RKO (cell line): ENCODE measurements at regions not wholly inside any gene's neighbourhood (a gene's known extent, or its start where the extent isn't known, plus 50 kb on each side); places are given as distances from the start of the nearest gene placed in this dataset.

Source experiments
- DNase-seq: peaks from one replicate; pipeline ENCODE4 v3.0.0-alpha.2; 2016; ENCODE audit warnings: low spot score

DNA sequence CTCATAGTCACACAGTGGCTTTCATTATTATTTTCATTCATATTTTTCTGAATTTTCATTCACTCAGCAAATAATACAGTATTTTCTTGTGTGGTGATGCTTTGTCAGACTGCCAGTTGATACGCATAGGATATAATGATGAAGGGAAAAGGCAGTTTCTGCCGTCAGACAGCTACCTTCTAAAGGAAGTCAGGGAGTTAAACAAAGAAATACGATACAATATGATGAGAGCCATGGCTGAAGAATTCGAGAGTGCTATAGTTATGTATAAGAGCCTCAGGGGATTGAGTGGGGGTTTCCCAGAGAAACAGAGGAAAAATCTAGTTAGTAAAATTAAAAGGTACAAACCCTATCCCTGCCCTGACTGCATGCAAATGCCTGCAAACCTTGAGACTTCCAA is 479.1 kb downstream of the OLFM4 start:
- DNase-seq, result no peak

DNA sequence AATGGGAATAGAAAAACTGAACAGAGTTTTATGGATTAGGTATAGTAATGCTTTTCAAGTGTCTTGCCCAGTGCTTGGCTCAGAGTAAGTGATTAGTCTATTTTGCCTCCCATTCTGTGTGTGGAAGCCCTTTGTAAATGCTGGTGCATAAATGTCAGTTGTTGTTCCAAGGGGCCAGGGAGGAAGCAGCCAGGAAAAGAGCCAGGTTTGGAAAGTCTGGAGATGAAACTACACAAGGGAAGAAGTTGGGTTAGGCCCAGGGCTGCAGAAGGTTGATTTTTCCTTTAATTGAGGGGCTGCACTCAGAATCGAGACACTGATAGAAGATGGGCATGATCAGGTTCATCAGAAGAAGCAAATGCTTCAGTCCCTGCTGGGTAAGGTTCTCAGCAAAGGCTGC is 484.0 kb downstream of the OLFM4 start:
- no peak for DNase-seq

DNA sequence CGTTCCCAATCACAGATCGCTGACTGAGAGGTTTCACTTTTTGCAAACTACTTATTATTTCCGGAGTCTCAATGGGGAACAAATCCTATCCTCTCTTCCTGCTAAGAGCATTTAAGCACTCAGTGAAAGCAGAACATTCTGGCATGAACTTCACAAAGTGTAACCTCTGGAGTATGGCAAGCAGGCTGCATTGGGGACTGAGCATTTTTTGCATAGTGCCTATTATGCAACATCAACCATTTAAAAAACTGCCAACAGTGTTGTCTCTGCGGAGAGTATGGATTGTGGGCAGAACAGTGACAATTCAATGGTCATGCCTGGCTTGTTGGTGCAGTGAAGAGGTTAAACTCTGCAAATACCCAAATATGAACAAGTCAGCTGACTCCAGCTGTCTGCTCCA is 484.6 kb downstream of the OLFM4 start:
- DNase-seq, result no peak

DNA sequence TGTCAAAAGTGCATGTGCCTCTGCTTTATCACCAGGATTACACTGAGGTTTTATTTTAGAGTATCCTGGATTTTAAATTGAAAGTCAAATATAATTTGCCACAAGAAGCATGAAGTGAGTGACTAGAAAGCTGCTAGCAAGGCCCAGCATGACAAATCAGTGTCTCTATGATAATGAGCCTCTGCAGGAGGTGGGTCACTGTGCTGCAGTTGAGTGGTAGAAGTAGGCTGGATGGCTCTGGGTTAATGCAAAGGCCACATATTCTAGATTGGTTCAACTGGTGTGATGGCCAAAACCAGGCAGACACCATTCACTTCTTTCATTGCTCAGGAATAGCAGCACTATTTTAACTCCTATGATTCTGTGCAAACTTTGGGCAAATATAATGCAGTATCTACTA is 491.5 kb downstream of the OLFM4 start:
- no peak for DNase-seq

DNA sequence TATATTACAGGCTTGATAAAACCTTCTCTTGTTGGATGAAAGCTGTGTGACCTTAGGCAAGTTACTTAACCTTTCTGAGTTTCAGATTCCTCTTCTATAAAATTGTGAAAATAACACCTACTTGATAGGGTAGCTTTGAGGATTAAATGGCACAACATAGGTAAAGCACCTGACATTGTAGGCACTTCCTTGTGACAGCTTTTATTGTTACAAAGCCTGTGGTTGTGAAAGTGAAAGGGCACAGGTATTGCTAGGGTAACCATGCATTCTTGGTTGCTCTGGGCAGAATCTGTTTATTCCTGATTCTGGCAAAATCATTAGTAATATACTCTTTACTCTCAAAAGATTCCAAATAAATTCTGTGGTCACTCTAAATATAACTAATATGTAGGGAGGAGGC is 493.4 kb downstream of the OLFM4 start:
- DNase-seq, result no peak

DNA sequence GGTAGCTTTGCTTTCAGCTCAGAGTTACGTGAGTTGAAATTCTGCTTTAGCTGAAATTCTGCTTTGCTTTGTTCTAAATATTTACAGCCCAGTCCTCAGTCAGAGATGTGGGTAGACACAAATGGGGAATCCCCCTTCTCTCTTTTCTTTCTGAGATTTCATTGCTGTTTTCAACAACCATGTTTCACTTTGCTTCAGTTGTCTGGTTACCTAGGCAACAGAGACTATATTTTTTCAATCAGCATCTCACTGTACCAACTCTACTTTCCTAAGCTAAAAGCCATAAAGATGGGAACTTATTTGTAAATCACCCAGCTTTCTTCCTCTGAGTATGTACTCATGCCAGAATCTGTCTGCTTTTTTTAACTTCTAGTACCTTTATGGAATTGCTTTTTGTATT is 509.0 kb downstream of the OLFM4 start:
- no peak for DNase-seq

DNA sequence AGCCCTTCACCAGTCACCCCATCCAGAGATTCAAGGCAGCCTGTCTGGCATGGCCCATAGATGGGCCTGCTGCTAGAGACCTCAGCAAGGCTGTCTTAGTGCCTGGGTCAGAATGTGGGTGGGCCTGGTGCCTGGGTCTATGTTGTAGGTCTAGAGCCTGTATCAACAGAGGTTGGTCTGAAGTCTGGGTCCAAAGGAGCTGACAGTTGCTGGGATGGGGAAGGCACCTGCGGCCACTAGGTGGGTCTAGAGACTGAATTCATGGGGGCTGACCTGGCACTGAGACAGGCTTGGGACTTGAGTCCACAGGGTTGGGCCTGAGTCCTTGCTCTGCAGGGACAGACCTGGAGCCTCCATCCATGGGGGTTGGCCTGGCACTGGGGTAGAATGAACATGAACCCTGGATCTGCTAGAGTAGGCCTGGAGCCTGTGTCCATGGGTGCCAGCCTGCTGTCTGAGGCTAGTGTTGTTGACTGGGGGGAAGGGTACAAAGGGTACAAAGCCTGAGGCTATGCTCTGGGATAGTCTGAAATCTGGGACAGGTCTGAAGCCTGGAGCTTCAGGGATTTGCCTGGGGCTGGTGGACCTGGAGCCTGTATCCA is 516.8 kb downstream of the OLFM4 start:
- no peak for DNase-seq

DNA sequence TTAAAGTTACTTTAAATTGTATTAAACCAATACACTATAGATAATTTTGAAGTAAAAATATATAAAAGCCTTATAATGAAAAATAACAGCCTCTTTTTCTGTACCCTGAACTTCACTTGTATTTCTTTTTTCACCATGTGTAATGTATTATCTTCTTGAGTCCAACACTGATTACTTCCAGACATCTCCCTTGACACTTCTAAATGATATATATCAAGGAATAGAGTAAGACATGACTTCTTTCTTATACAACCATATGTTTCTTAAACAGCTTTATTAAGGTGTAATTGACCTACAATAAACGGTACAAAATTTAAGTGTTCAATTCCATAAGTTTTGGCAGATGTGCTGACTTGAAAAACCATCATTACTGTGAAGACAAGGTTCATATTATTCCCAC is 531.9 kb downstream of the OLFM4 start:
- DNase-seq, result no peak

DNA sequence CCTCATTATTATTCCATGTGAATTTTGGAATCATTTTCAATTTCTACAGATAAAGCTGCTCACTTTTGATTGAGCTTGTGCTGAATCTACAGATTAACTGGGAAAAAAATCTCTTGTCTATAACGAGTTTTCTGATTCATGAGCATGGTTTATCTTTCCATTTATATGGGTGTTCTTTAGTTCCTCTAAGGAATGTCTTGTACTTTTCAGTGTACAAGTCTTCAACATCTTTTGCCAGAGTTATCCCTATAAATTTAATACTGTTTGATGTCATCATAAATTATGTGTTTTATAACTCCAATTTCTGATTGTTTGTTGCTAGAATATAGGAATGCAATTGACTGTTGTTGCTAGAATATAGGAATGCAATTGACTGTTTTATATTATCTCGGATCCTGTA is 533.8 kb downstream of the OLFM4 start:
- no peak for DNase-seq

DNA sequence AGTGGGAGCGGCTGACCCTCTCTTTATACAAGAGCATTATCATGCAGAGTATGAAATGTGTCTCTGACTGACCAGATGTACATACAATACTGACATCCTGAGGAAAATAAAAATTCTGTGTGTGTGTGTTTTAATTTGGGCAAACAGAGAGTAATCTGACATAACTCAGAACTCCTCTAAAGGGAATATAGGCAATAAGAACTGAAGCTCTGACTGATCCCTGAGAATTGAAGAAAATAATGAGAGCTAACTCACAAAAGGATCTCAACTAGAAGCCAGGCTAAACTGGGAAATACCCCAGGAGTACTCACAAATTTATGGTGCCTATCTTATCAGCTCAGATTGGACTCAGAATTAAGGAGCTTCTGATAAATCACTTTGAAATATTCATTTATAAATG is 539.9 kb downstream of the OLFM4 start:
- DNase-seq, result no peak

DNA sequence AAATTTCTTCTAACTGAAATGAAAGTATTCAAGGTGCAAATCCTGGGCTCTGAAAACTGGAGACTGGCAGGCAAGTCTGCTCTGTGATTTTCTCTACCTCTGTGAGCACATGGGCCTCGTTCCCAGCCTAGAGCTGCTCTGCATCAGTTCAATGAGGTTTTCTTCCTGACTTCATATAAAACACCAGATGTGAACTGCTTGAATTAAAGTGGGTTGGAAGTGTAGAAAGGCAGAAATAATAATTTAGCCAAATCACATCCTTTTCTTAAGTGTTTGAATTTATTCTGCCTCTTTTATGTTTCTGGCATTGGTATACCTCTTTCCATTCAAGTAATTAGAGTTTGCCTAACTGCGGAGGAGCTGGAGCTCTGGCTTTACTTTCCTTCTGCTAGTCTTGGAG is 540.8 kb downstream of the OLFM4 start:
- no peak for DNase-seq

DNA sequence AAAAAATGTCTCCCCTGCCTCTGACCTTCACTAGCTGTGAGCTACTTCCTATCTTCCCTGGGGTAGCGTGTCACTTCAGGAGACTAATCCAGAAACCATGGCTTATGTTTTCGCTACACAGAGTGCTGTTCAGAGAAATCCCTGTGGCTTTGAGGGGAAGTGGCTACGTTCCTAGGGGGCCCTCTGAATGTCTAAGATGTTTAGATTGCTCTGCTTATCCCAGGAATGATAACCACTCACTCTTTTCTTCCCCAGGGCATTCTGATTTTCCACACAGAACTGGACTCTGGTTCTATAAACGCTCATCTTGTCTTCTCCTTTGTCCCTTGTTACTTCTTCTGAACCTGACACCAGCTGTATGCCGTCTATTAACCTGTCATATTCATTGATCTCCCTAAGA is 572.5 kb downstream of the OLFM4 start:
- DNase-seq, result no peak

DNA sequence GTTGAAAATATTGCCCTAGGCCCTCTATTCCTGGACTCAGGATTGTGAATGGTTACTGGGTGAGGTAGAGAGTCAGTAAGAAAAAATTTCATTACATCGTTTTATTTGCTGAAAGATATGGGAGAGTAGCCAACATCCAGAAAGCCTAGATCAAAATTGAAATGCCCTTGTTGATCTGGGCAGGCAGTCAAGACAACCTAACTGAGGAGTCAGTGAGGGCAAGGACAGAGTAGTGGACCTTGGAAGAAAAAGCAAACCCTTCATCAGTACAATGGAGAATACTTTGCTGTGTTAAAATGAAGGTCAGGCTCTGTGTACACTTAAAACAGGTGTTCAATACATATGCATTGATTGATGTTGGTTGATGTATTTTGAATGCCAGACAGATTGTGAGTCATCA is 576.7 kb downstream of the OLFM4 start:
- DNase-seq, result no peak

DNA sequence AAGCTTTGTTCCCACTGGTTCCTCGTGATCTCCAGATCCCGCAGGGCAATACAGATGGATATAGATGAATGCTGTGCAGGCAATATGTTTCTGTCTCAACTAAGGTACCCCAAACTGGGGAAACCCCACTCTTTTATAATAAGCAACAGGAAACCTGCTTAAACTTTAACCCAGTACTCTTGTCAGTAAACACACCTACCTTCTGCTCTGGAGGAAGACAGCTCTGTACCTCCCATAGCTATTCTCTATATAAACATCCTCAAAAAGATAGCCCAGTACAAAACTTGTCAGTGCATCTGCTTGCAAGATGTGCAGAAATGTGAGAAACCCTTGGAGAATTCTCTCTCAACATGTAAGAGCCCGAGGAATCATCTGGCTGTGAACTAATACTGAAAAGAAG is 583.6 kb downstream of the OLFM4 start:
- DNase-seq, result no peak

DNA sequence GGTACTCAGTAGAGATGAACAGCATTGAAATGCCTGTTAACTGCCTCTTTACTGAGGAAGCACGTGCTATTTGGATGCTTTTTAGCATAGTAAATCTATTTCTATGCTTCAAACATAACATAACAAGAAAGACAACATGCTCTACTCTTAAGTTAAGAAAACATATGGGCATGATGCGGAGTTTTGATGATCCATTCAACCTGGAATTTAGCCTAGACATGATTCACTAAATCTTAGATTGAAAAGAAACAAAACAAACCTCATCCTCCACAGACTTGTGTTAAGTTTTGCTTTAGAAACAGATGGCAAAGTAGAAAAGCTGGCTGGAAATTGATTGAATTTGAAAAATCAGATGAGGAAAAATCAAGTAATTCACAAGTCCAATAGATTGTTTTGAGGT is 593.8 kb downstream of the OLFM4 start:
- no peak for DNase-seq

DNA sequence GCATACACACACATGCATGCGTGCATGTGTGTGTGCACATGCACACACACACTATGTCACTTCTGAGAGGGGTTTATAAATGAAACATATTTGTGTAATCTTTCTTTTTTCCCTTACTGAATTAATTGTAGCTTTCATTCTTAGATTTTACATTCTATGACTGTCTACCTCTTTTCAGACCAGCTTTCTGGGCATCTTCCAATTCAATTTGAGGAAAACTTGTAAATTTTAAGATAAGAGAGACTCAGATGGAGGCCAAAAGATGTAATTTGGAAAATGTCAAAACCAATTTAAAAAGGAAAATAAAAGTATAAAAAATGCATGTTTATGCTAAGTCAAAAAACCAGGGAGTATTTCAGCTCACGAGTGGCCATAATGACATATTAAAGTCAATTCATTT is 594.5 kb downstream of the OLFM4 start:
- DNase-seq, result no peak

DNA sequence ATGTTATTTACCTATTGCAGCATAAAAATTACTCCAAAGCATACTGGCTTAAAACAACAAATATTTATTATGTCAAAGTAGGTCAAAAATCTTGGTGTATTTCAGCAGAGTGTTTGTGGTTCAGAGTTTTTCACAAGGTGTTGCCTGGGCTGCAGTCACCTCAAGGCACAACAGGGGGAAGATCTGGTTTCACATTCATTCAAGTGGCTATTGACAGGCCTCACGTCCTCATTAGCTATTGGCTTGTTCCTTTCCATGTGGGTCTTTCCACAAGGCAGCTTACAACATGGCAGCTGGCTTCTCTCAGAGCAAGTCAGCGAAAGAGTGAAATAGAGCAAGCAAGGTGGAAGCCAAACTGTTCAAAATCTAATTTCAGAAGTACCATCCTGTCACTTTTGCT is 602.9 kb downstream of the OLFM4 start:
- DNase-seq, result no peak

DNA sequence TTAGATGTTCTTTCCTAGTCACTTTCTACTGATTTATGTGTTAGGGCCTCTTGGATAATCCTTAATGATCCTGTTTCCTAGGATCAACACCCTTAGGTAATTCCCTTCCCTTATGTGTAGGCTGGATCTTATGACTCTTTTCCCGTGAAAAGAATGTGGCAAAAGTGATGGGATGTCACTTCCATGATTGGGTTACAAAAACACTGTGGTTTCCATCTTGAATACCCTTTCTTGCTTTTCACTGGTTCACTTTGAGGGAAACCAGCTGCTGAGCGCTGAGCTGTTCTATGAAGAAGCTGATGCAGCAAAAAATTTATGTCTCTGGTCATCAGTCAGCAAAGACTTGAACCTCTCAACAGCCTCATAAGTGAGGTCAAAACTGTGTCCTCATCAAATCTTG is 609.4 kb downstream of the OLFM4 start:
- no peak for DNase-seq

DNA sequence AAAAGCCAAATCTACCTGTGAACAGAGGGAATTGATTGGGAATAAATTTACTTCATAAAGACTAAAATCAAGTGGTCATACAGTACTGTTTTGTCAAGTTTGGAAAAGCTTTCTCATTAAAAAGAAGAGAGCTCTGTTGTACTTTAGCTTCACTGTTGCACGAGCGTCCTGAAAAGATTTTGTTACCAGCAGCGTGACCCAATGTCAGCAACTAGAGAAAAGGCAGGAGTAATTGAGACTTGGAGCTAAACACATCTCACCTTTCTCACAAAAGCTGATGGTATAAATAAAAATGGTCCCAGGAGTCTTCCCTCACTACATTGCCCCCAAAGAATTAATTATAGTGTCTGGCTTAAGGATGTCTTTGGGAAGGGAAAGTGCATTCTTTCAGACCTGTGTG is 613.7 kb downstream of the OLFM4 start:
- no peak for DNase-seq

DNA sequence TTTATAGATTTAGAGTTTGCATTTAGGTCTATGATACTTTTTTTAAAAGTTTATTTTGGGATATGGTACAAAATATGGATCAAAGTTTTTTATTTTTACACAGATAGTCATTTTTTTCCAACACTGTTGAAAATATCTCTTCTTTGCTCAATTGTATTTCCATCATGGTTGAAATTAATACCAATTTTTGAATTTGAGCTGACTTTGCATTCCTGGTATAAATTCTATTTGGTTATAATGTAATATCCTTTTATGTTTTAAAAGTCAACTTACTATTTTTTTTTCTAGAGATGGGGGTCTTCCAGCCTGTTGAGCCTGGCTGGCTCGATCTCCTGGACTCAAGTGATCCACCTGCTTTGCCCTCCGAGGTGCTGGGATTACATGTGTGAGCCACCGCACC is 620.1 kb downstream of the OLFM4 start:
- DNase-seq, result no peak

DNA sequence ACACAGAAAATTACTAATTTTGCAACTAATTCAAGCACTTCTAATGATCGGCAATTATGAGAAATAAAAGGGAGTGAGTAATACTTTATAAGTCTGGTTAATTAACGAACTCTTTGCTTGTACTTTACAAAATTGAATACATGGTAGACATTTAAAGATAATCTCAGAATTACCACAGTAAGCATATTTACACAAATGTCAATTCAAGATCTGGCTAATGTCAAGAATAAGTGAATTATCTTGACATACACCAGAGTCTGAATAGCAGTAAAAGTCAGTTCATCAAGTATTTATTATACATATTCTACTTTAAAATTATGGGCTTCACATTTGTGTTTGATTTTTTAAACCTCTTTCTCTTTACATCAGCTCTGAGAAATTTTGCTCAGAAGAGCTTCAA is 643.4 kb downstream of the OLFM4 start:
- DNase-seq, result no peak

DNA sequence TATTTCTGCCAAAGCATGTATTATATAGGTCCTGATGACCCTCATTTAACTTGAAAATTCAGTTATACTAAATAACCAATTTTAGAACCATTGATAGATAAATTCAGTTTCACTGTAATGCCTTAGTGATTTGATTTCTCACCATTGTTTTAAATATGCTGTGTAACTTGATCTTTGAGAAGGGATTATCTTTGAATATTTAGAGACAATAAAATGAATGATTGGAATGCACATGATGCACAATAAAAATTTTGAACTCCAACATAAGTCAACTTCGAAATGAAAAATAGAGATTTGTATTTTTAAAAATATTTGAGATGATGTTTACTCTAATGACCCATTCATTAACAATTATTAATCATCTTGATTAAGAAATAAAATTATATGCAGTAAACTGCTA is 654.5 kb downstream of the OLFM4 start:
- no peak for DNase-seq

DNA sequence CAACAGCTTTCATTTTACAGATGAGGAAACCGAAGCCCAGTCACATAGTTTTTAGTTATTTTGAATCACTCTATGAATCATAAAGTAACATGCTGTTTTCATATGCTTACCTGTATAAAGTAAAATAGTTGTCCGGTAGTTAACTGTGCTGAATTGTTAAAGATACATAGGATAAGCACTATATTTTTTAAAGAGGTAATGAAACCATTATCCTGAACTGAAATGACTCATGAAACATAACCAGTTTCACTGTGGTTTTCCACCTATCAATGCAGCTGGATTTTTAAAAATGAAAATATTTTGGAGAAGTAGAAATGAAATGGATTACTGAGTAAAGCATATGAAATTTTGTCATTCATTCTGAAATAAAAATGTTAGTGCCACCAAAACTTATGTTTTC is 655.0 kb downstream of the OLFM4 start:
- DNase-seq, result no peak

DNA sequence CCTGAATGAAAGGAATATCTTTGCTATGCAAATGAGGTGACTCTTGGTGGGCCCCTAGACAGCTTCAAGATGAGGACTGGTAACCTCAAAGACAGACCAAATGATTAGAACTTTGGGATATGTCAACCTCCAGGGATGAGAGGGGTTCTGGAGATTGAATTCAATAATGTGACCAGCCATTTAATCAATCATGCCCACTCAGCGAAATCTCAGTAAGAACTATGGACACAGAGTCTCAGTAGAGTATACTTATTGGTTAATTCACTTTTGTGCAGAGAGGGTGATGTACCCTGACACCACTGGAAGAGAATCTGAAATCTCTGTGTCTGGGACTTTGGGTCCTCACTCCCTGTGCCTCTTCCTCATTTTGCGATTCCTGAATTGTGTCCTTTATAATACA is 662.8 kb downstream of the OLFM4 start:
- DNase-seq, result no peak
